MM.1S (cell line): ENCODE measurements at regions not wholly inside any gene's neighbourhood (a gene's known extent, or its start where the extent isn't known, plus 50 kb on each side); places are given as distances from the start of the nearest gene placed in this dataset.

Experiments used
- CTCF ChIP-seq: fragments of 300-600 bp; sonication (generic); IDR thresholded peaks from 2 replicates; pipeline ENCODE4 v1.5.1; 2016; ENCODE audit warnings: antibody characterized with exemption, low read length, mixed read lengths
- EZH2phosphoT487 ChIP-seq: fragments of 300-600 bp; sonication (generic); IDR thresholded peaks from 2 replicates; pipeline ENCODE4 v1.6.1; 2018; ENCODE audit warnings: antibody characterized with exemption, low read length

GRCh38 chr6:9690388-9690787 is 724.5 kb downstream of the TFAP2A start:
- no peak for TF ChIP-seq CTCF
- TF ChIP-seq EZH2phosphoT487 = no peak
